Endothelial cell of umbilical vein (primary cell): ENCODE measurements at regions not wholly inside any gene's neighbourhood (a gene's known extent, or its start where the extent isn't known, plus 50 kb on each side); places are given as distances from the start of the nearest gene placed in this dataset.

Source experiments
- CTCF ChIP-seq, 2 donors: IDR thresholded peaks; 1 replicate in 1 of 2; 2 replicates in 1 of 2; pipeline ENCODE4 v1.5.1; 2011; ENCODE audit warnings: low read length in 2 of 2, mild to moderate bottlenecking in 2 of 2, moderate library complexity in 2 of 2, control low read depth in 1 of 2, inconsistent platforms in 1 of 2, low read depth in 1 of 2; ENCODE audit not compliant: insufficient read depth in 1 of 2; ENCODE audit errors: extremely low read depth in 1 of 2
- GATA2 ChIP-seq: IDR thresholded peaks from 2 replicates; pipeline ENCODE4 v1.7.0; 2011; ENCODE audit warnings: low read depth, mild to moderate bottlenecking, moderate library complexity, mixed read lengths, low read length; ENCODE audit not compliant: insufficient read length, insufficient read depth
- JUN ChIP-seq: IDR thresholded peaks from 2 replicates; pipeline ENCODE4 v1.6.1; 2011; ENCODE audit warnings: borderline replicate concordance, low read depth; ENCODE audit not compliant: insufficient read length, insufficient read depth
- MAX ChIP-seq: IDR thresholded peaks from 2 replicates; pipeline ENCODE4 v1.6.1; 2011; ENCODE audit not compliant: insufficient read depth, insufficient read length
- MYC ChIP-seq: IDR thresholded peaks from one replicate; pipeline ENCODE4 v1.6.1; 2011; ENCODE audit warnings: mild to moderate bottlenecking, low read depth, low read length
- POLR2A ChIP-seq: IDR thresholded peaks from 2 replicates; pipeline ENCODE4 v1.6.1; 2012; ENCODE audit warnings: low read depth, mild to moderate bottlenecking, control low read depth, low read length
- POLR2AphosphoS5 ChIP-seq: IDR thresholded peaks from 2 replicates; pipeline ENCODE4 v1.6.1; 2012; ENCODE audit warnings: low read depth, mild to moderate bottlenecking, control low read depth, low read length, moderate library complexity; ENCODE audit not compliant: insufficient read depth

- TF ChIP-seq JUN, result no peak
- TF ChIP-seq CTCF (IDR thresholded peaks at IDR 0.05; ENCODE audit: extremely low read depth in 1 of 2, insufficient read depth in 1 of 2, low read depth in 1 of 2, low read length in 2 of 2), result no peak
- TF ChIP-seq POLR2A, result no peak
- TF ChIP-seq POLR2AphosphoS5, result no peak
- no peak for TF ChIP-seq GATA2
- TF ChIP-seq MAX, result no peak
- TF ChIP-seq MYC, result no peak
These were observed 69.7 kb upstream of the FCN1 start for GRCh38 chr9:134987376-134987775.
